GM04503 (cell line): ENCODE measurements at regions not wholly inside any gene's neighbourhood (a gene's known extent, or its start where the extent isn't known, plus 50 kb on each side); places are given as distances from the start of the nearest gene placed in this dataset.
"Not testable (repeated sequence)": the region's sequence is repeated elsewhere in the genome, so short reads cannot be mapped to it uniquely, and the experiment has no call there.

Experiments
- DNase-seq: peaks from one replicate; pipeline ENCODE4 v3.0.0-alpha.2; 2012; ENCODE audit warnings: low read depth

DNA sequence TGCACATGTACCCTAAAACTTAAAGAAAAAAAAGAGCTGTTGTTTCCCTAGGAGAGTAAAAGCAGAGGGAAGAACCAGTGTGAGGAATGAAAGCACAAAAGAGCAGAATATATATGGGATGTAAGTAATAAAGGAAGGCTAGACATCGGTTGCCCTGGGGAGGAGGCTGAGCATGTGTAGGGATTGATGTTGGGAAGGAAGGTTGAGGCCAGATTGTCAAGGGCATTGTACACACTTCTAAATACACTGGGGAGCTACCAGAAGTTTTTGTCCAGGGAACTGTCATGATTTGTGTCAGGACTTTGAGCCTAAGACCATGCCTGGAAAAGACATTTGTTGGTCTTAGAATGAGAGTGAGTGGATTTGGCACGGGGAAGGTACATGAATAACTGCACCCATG is 467.1 kb downstream of the GPAT3 start:
- DNase-seq, result no peak

- DNase-seq, result no peak
These were observed 466.1 kb downstream of the GPAT3 start for GRCh38 chr4:84001876-84002569.

- no peak for DNase-seq
These were observed 460.3 kb downstream of the GPAT3 start for GRCh38 chr4:83996254-83996653.

DNA sequence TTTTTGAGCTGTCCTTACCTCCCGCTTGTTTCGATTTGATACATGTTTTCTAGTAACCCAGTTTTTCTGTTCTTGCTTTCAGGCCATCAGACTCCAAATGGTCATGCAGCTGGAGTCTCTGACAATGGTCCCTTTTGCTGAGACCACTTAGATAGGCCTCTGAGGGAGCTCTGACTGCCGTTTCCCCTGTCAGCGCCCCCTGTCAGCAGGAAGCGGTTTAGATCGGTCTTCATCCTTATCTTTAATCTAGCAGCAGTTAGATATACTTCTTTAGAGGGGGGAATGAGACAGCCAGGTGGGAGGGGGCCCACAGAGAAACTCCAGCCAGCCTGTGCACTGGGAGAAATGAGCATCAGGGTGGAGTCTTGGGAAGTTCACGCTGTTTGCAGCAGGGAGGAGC is 457.9 kb downstream of the GPAT3 start:
- no peak for DNase-seq

DNA sequence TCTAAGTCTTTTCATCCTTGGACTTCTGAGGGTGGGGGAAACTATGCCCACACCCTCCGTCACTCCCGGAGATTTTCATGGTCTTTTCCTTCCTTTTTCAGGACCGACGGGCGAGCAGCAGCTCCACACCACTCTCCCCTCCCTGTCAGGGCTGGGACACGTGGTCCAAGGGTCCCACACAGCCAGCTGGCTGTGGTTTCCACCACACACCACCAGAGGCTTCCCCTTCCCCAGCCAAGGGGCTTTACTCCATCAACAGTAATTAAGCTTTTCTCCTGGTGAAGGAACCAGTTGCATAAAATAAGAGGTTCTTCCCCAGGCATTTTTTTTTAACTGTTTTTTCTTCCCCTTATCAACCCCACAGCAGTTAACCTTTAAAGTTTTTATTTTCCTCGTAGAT is 453.9 kb downstream of the GPAT3 start:
- DNase-seq, result no peak

GRCh38 chr4:83981156-83981555 is 445.2 kb downstream of the GPAT3 start:
- DNase-seq, result no peak

DNA sequence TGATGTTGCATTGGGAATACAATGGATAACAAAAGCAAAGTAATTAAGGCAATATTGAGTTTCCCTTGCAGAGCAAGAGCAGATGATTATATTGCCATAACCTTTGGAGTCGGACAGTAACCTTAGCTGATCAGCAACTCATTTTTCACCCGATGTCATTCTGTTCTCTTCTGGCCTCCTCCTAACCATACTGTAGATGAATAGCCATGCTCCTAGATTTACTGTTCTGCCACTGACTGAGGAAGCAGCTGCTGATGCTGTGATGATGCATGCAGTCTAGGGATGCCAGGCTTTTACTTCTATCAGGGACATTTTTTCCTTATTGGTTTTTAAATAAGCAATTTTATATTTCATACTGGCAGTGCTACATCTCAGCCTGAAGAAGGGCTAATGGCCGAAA is 443.9 kb downstream of the GPAT3 start:
- DNase-seq, result no peak

GRCh38 chr4:83974111-83974780 is 438.3 kb downstream of the GPAT3 start:
- DNase-seq, result no peak

DNA sequence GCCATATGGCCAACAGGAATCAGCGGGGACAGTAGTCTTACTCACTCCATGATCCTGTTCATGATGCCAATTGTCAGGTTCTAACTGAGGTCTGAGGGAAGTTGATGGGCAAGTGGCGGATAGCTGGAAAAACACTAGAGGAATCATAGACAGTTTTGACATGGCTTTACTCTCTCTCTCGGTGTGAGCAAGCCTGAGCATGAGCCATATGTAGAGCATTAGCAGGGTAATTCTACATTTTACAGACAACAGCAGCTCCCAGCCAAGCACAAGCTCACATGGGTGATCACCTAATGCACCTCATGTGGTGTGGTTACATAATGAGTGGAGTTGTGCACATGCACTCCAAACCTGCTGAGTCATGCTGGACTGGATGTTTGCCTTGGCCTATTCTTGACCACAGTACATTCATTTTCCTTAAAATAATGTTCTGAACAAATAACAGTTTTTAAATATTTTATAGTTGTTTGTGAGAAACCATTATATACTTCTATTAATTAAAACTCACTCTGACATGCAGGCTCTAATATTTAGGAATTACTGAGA is 429.2 kb downstream of the GPAT3 start:
- DNase-seq, result peak; percentile 20

GRCh38 chr4:83962492-83962891 is 426.6 kb downstream of the GPAT3 start:
- DNase-seq, result no peak

- DNase-seq, result no peak
These were observed 425.7 kb downstream of the GPAT3 start for GRCh38 chr4:83961575-83961974.

DNA sequence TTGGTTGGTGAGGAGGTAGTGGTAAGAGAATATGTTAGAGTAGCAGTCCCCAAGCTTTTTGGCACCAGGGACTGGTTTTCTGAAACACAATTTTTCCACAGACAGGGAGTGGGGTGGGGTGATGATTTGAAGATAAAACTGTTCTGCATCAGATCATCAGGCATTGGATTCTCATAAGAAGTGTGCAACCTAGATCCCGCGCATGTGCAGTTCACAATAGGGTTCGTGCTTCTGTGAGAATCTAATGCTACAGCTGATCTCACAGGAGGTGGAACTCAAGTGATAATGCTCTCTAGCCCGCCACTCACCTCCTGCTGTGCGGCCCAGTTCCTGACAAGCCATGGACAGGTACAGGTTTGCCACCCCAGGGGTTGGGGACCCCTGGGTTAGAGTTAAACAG is 423.3 kb downstream of the GPAT3 start:
- no peak for DNase-seq

- DNase-seq, result no peak
These were observed 411.9 kb downstream of the GPAT3 start for GRCh38 chr4:83947830-83948193.

GRCh38 chr4:83947125-83947829 is 411.4 kb downstream of the GPAT3 start:
- DNase-seq, result no peak

DNA sequence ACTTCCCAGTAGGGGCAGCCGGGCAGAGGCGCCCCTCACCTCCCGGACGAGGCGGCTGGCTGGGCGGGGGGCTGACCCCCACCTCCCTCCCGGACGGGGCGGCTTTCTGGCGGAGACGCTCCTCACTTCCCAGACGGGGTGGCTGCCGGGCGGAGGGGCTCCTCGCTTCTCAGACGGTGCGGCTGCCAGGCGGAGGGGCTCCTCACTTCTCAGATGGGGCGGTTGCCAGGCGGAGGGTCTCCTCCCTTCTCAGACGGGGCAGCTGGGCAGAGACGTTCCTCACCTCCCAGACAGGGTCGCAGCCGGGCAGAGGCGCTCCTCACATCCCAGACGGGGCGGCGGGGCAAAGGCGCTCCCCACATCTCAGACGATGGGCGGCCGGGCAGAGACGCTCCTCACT is 407.8 kb downstream of the GPAT3 start:
- DNase-seq, result not testable (repeated sequence)

DNA sequence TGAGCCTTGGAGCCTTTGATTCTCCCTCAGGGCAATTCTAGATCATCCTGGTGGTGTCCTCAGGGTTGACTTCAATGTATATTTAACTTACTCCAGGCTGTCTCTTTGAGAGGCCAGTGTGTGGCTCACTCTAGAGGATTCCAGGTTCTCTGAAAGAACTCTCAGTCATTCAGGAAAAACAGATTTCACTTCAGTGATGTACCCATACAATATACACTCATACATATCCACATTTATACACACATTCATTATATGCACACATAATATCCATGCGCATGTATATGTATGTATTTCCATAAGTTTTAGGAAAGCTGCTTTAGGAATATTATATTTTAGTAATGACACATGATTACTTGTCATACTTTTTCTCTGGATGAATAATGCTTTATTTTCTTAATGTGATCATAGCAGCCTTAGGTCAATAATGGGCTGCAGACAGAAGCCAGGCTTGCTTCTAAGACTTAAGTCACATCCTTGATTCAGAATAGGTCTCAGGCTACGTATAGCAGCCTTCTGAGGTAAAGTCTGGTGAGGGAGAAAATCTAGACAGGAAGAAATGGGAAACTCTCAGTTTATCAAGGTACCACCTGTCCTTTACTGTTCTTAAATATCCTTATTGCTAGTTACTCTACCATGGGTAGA is 397.0 kb downstream of the GPAT3 start:
- no peak for DNase-seq

DNA sequence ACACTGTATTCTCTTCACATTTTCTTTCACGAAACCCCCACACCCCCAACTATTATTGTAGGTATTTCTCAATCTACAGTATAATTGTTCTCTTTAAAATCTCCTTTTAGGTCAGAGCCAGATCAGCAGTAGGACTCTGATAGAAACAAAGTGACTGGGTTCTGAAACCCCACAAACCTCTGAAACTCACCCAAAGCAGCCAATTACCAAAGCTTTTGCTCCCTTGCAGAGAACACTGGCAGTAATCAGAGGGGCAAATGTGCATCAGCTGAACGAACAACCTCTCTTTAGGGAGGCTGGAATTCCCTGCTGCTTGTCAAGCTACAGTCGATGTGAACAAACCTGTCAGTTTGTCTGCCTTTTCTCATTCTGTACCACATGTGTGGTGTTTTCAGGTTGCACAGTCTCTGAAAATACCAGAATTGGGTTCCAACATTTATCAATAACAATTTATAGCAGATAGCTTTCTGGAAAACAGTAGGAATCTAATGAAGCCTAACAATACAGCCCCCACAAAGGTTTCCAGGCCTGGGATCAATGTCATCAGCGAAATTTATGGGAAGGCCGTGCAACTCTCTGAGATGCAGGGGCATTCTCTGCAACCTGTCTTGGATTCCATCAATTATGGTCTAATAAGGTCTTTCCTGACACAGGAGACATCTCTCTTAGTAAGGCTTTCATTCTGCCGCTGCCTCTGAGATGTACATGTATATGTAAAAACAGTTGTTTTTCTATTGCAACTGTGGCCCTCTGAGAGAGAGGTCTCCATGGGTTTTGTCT is 395.9 kb downstream of the GPAT3 start:
- no peak for DNase-seq

GRCh38 chr4:83929550-83929949 is 393.6 kb downstream of the GPAT3 start:
- DNase-seq, result no peak

GRCh38 chr4:83926950-83927349 is 391.0 kb downstream of the GPAT3 start:
- DNase-seq, result no peak

DNA sequence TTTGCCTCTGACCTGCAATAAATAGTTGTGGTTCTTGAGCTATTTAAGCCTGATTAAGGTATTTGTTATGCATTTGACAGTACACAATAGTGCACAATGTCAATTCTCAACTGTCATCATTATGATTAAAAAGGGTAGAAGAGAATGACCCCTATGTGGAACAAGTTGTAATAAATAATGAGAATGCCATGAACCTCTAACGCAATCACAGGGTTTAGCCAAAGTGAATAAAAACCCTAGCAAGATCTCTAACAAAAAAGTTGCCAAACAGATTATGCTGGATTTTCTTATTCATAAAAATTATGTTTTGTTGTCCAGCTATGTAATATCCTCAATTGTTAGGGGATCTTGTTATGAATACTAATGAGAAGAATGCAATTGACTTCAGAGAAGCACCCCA is 387.4 kb downstream of the GPAT3 start:
- DNase-seq, result no peak

- no peak for DNase-seq
These were observed 386.5 kb downstream of the GPAT3 start for GRCh38 chr4:83922402-83922801.

DNA sequence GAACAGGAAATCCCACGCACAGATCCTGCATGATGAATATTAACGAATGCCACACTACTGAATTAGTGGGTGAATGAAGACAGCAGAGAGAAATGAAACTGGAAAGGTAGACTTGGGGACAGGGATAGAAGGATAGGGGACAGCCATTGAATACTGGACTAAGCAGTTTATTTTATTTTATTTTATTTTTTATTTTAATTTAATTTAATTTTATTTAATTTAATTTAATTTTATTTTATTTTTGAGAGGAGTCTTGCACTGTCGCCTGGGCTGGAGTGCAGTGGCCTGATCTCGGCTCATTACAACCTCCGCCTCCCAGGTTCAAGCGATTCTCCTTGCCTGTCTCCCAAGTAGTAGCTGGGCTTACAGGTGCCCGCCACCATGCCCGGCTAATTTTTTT is 385.2 kb downstream of the GPAT3 start:
- no peak for DNase-seq
